ENCODE measurements at regions not wholly inside any gene's neighbourhood (a gene's known extent, or its start where the extent isn't known, plus 50 kb on each side); places are given as distances from the start of the nearest gene placed in this dataset.

GRCh38 chr7:33748793-33749192, 156.5 kb upstream of the BMPER start:
- H3K4me2 ChIP-seq (ENCODE audit: low read depth, low read length, poor library complexity, severe bottlenecking) = no peak overlapping the region
- no peak overlapping the region for H3K27ac ChIP-seq (ENCODE audit: low read length)
- no peaks in the 10 kb centered on the region for H3K27me3 ChIP-seq (ENCODE audit: low read length)
- no peaks in the 10 kb centered on the region; the same call in 1 of the 2 replicates for H3K4me1 ChIP-seq (ENCODE audit: low read length)
- no peaks in the 10 kb centered on the region for H4K20me1 ChIP-seq (ENCODE audit: insufficient read depth, low read depth, low read length)
- H3K9me2 ChIP-seq (replicated peaks; ENCODE audit: insufficient read depth, low read length) = no peaks in the 10 kb centered on the region
- H3K36me3 ChIP-seq (ENCODE audit: insufficient read depth, low read length) = no peaks in the 10 kb centered on the region
- H3K9me3 ChIP-seq (ENCODE audit: low read length) = no peaks in the 10 kb centered on the region
- H3K9ac ChIP-seq (ENCODE audit: low read length) = no peak overlapping the region
- H3K79me2 ChIP-seq (ENCODE audit: low read length) = no peaks in the 10 kb centered on the region
- H3K4me3 ChIP-seq (ENCODE audit: low read length) = no peak overlapping the region
- no peak for DNase-seq
- no peak overlapping the region for H2AFZ ChIP-seq (ENCODE audit: low read length)

- Histone ChIP-seq H3K79me2 (ENCODE audit: low read length) (no peaks in the 10 kb centered on the region), H3K4me2 (ENCODE audit: low read depth, low read length, poor library complexity, severe bottlenecking) (no peak overlapping the region), H2AFZ (ENCODE audit: low read length) (no peak overlapping the region), H3K9me3 (ENCODE audit: low read length) (no peaks in the 10 kb centered on the region), H3K9ac (ENCODE audit: low read length) (no peak overlapping the region), H3K4me3 (ENCODE audit: low read length) (no peak overlapping the region), H3K36me3 (ENCODE audit: insufficient read depth, low read length) (no peaks in the 10 kb centered on the region), H3K27me3 (ENCODE audit: low read length) (no peaks in the 10 kb centered on the region), H4K20me1 (ENCODE audit: insufficient read depth, low read depth, low read length) (no peaks in the 10 kb centered on the region), H3K27ac (ENCODE audit: low read length) (no peak overlapping the region), H3K9me2 (replicated peaks; ENCODE audit: insufficient read depth, low read length) (no peaks in the 10 kb centered on the region), H3K4me1 (ENCODE audit: low read length) (no peaks in the 10 kb centered on the region; the same call in 1 of the 2 replicates)
- no peak for DNase-seq
These were observed 155.2 kb upstream of the BMPER start for GRCh38 chr7:33750177-33750576.

GRCh38 chr7:33751443-33751842, 153.9 kb upstream of the BMPER start:
- no peaks in the 10 kb centered on the region for H3K9me2 ChIP-seq (replicated peaks; ENCODE audit: insufficient read depth, low read length)
- no peaks in the 10 kb centered on the region for H3K79me2 ChIP-seq (ENCODE audit: low read length)
- no peak for DNase-seq
- H4K20me1 ChIP-seq (ENCODE audit: insufficient read depth, low read depth, low read length) = no peaks in the 10 kb centered on the region
- no peak overlapping the region for H2AFZ ChIP-seq (ENCODE audit: low read length)
- no peak overlapping the region for H3K4me2 ChIP-seq (ENCODE audit: low read depth, low read length, poor library complexity, severe bottlenecking)
- no peak overlapping the region for H3K27ac ChIP-seq (ENCODE audit: low read length)
- H3K4me3 ChIP-seq (ENCODE audit: low read length) = no peak overlapping the region
- no peaks in the 10 kb centered on the region for H3K27me3 ChIP-seq (ENCODE audit: low read length)
- no peaks in the 10 kb centered on the region for H3K36me3 ChIP-seq (ENCODE audit: insufficient read depth, low read length)
- H3K9me3 ChIP-seq (ENCODE audit: low read length) = no peaks in the 10 kb centered on the region
- no peaks in the 10 kb centered on the region; the same call in 1 of the 2 replicates for H3K4me1 ChIP-seq (ENCODE audit: low read length)
- no peak overlapping the region for H3K9ac ChIP-seq (ENCODE audit: low read length)

- Histone ChIP-seq H3K36me3 (ENCODE audit: insufficient read depth, low read length) (no peaks in the 10 kb centered on the region), H3K9me2 (replicated peaks; ENCODE audit: insufficient read depth, low read length) (no peaks in the 10 kb centered on the region), H3K4me1 (ENCODE audit: low read length) (no peaks in the 10 kb centered on the region; the same call in 1 of the 2 replicates), H3K27ac (ENCODE audit: low read length) (no peak overlapping the region), H3K4me2 (ENCODE audit: low read depth, low read length, poor library complexity, severe bottlenecking) (no peak overlapping the region), H2AFZ (ENCODE audit: low read length) (no peak overlapping the region), H4K20me1 (ENCODE audit: insufficient read depth, low read depth, low read length) (no peaks in the 10 kb centered on the region), H3K9ac (ENCODE audit: low read length) (no peak overlapping the region), H3K27me3 (ENCODE audit: low read length) (no peaks in the 10 kb centered on the region), H3K79me2 (ENCODE audit: low read length) (no peaks in the 10 kb centered on the region), H3K4me3 (ENCODE audit: low read length) (no peak overlapping the region), H3K9me3 (ENCODE audit: low read length) (no peaks in the 10 kb centered on the region)
- no peak for DNase-seq
These were observed 151.3 kb upstream of the BMPER start for GRCh38 chr7:33753881-33754525.

- H3K9me2 ChIP-seq (replicated peaks; ENCODE audit: insufficient read depth, low read length) = no peaks in the 10 kb centered on the region
- no peaks in the 10 kb centered on the region for H3K9me3 ChIP-seq (ENCODE audit: low read length)
- H3K27ac ChIP-seq (ENCODE audit: low read length) = no peak overlapping the region
- no peak overlapping the region for H3K4me3 ChIP-seq (ENCODE audit: low read length)
- no peak overlapping the region for H3K4me2 ChIP-seq (ENCODE audit: low read depth, low read length, poor library complexity, severe bottlenecking)
- no peaks in the 10 kb centered on the region for H3K36me3 ChIP-seq (ENCODE audit: insufficient read depth, low read length)
- H3K4me1 ChIP-seq (ENCODE audit: low read length) = no peaks in the 10 kb centered on the region; the same call in 1 of the 2 replicates
- no peaks in the 10 kb centered on the region for H3K79me2 ChIP-seq (ENCODE audit: low read length)
- DNase-seq = no peak
- H3K9ac ChIP-seq (ENCODE audit: low read length) = no peak overlapping the region
- no peaks in the 10 kb centered on the region for H3K27me3 ChIP-seq (ENCODE audit: low read length)
- no peak overlapping the region for H2AFZ ChIP-seq (ENCODE audit: low read length)
- H4K20me1 ChIP-seq (ENCODE audit: insufficient read depth, low read depth, low read length) = no peaks in the 10 kb centered on the region
These were observed 150.1 kb upstream of the BMPER start for GRCh38 chr7:33754933-33755928.

GRCh38 chr7:33757050-33757449, 148.3 kb upstream of the BMPER start:
- Histone ChIP-seq H3K4me2 (ENCODE audit: low read depth, low read length, poor library complexity, severe bottlenecking) (no peak overlapping the region), H2AFZ (ENCODE audit: low read length) (no peak overlapping the region), H3K9ac (ENCODE audit: low read length) (no peak overlapping the region), H3K4me1 (ENCODE audit: low read length) (no peaks in the 10 kb centered on the region), H4K20me1 (ENCODE audit: insufficient read depth, low read depth, low read length) (no peaks in the 10 kb centered on the region), H3K36me3 (ENCODE audit: insufficient read depth, low read length) (no peaks in the 10 kb centered on the region), H3K9me2 (replicated peaks; ENCODE audit: insufficient read depth, low read length) (no peaks in the 10 kb centered on the region), H3K4me3 (ENCODE audit: low read length) (no peak overlapping the region), H3K27ac (ENCODE audit: low read length) (no peak overlapping the region), H3K9me3 (ENCODE audit: low read length) (no peaks in the 10 kb centered on the region), H3K27me3 (ENCODE audit: low read length) (no peaks in the 10 kb centered on the region), H3K79me2 (ENCODE audit: low read length) (no peaks in the 10 kb centered on the region)
- no peak for DNase-seq

GRCh38 chr7:33757563-33758165, 147.7 kb upstream of the BMPER start:
- H3K4me2 ChIP-seq (ENCODE audit: low read depth, low read length, poor library complexity, severe bottlenecking) = no peak overlapping the region
- H3K27me3 ChIP-seq (ENCODE audit: low read length) = no peaks in the 10 kb centered on the region
- H3K79me2 ChIP-seq (ENCODE audit: low read length) = no peaks in the 10 kb centered on the region
- peak; percentile 75 for DNase-seq
- H4K20me1 ChIP-seq (ENCODE audit: insufficient read depth, low read depth, low read length) = no peaks in the 10 kb centered on the region
- H3K27ac ChIP-seq (ENCODE audit: low read length) = no peak overlapping the region
- no peak overlapping the region for H2AFZ ChIP-seq (ENCODE audit: low read length)
- no peaks in the 10 kb centered on the region for H3K4me1 ChIP-seq (ENCODE audit: low read length)
- no peak overlapping the region for H3K4me3 ChIP-seq (ENCODE audit: low read length)
- no peaks in the 10 kb centered on the region for H3K36me3 ChIP-seq (ENCODE audit: insufficient read depth, low read length)
- no peaks in the 10 kb centered on the region for H3K9me2 ChIP-seq (replicated peaks; ENCODE audit: insufficient read depth, low read length)
- H3K9me3 ChIP-seq (ENCODE audit: low read length) = no peaks in the 10 kb centered on the region
- H3K9ac ChIP-seq (ENCODE audit: low read length) = no peak overlapping the region

GRCh38 chr7:33760146-33760545, 145.2 kb upstream of the BMPER start:
- H4K20me1 ChIP-seq (ENCODE audit: insufficient read depth, low read depth, low read length) = no peaks in the 10 kb centered on the region
- no peak overlapping the region for H2AFZ ChIP-seq (ENCODE audit: low read length)
- H3K9me3 ChIP-seq (ENCODE audit: low read length) = no peaks in the 10 kb centered on the region
- H3K79me2 ChIP-seq (ENCODE audit: low read length) = no peaks in the 10 kb centered on the region
- no peak overlapping the region for H3K9ac ChIP-seq (ENCODE audit: low read length)
- H3K4me3 ChIP-seq (ENCODE audit: low read length) = no peak overlapping the region
- H3K4me1 ChIP-seq (ENCODE audit: low read length) = no peaks in the 10 kb centered on the region
- H3K27me3 ChIP-seq (ENCODE audit: low read length) = no peaks in the 10 kb centered on the region
- no peak overlapping the region for H3K4me2 ChIP-seq (ENCODE audit: low read depth, low read length, poor library complexity, severe bottlenecking)
- DNase-seq = no peak
- H3K36me3 ChIP-seq (ENCODE audit: insufficient read depth, low read length) = no peaks in the 10 kb centered on the region
- H3K27ac ChIP-seq (ENCODE audit: low read length) = no peak overlapping the region
- no peaks in the 10 kb centered on the region for H3K9me2 ChIP-seq (replicated peaks; ENCODE audit: insufficient read depth, low read length)

Data from Karpas-422 (cell line).